ENCODE measurements at regions not wholly inside any gene's neighbourhood (a gene's known extent, or its start where the extent isn't known, plus 50 kb on each side); places are given as distances from the start of the nearest gene placed in this dataset.

GRCh38 chr12:11553871-11554533 lies 95.5 kb upstream of the ETV6 start:
- WGBS (ENCODE audit: extremely low coverage, insufficient read length, low lambda C conversion rate) = no CpG with 5 or more reads among the region's 9 CpGs
- no peaks in the 10 kb centered on the region for H3K79me1 ChIP-seq (ENCODE audit: insufficient read depth, low read depth, low read length, poor library complexity, severe bottlenecking)
- no peak overlapping the region for H3K4me2 ChIP-seq (ENCODE audit: insufficient read depth, insufficient read length, low read length)
- H4K5ac ChIP-seq (ENCODE audit: insufficient read length, low read depth, low read length) = no peak overlapping the region
- no peak overlapping the region for H2AK5ac ChIP-seq (ENCODE audit: insufficient read length, low read length)
- no peak overlapping the region for H2BK12ac ChIP-seq (ENCODE audit: insufficient read length, low read depth, low read length)
- no peaks in the 10 kb centered on the region for H3K9me3 ChIP-seq (ENCODE audit: control insufficient read depth, low read depth, low read length)
- no peak overlapping the region for H2BK5ac ChIP-seq (ENCODE audit: insufficient read length, low read length)
- H4K91ac ChIP-seq (ENCODE audit: insufficient read length, low read depth, low read length) = no peak overlapping the region
- no peaks in the 10 kb centered on the region for H3K9me3 Mint-ChIP-seq
- H3K4me1 Mint-ChIP-seq = peaks cover 7 to 14% of the 10 kb centered on the region in 2 experiments
- no peak overlapping the region for H2BK20ac ChIP-seq (ENCODE audit: low read depth, low read length, poor library complexity, severe bottlenecking)
- peak; percentile 71 for DNase-seq
- no peaks in the 10 kb centered on the region for H3K27me3 Mint-ChIP-seq (ENCODE audit: low read depth)
- H3K4me3 Mint-ChIP-seq = no peak overlapping the region
- H3K4ac ChIP-seq (ENCODE audit: low read depth, low read length) = no peak overlapping the region
- no peak overlapping the region for H3K14ac ChIP-seq (ENCODE audit: insufficient read depth, low read length)
- peaks cover 6% of the 10 kb centered on the region; the same call in 1 of the 2 replicates for H3K4me1 ChIP-seq (ENCODE audit: insufficient read depth, low read length)
- H3K18ac ChIP-seq (ENCODE audit: insufficient read length, low read depth, low read length) = no peak overlapping the region
- H3K36me3 Mint-ChIP-seq (ENCODE audit: insufficient read depth in 1 of 3, low read depth in 3 of 3) = no peaks in the 10 kb centered on the region
- no peak overlapping the region for H3T11ph ChIP-seq (ENCODE audit: low read length)
- no peak overlapping the region for H3K23ac ChIP-seq (ENCODE audit: insufficient read length, low read depth, low read length)
- H2AFZ ChIP-seq (ENCODE audit: low read length) = no peak overlapping the region
- H4K8ac ChIP-seq (replicated peaks; ENCODE audit: insufficient read length, low read depth, low read length) = no peak overlapping the region
- H2BK120ac ChIP-seq (ENCODE audit: low read depth, low read length, poor library complexity, severe bottlenecking) = no peak overlapping the region
- H2BK15ac ChIP-seq (ENCODE audit: low read depth, low read length) = no peak overlapping the region
- no peaks in the 10 kb centered on the region for H3K27me3 ChIP-seq (ENCODE audit: insufficient read depth, low read length)
- TF ChIP-seq CTCF (conservative IDR thresholded peaks at IDR 0.05) = peak; percentile 74
- no peak overlapping the region for H3K27ac Mint-ChIP-seq
- H3K56ac ChIP-seq (ENCODE audit: insufficient read length, low read depth, low read length) = no peak overlapping the region
- H3K23me2 ChIP-seq (ENCODE audit: insufficient read length, low read depth, low read length, poor library complexity, severe bottlenecking) = no peaks in the 10 kb centered on the region
- no peak overlapping the region for H3K9ac ChIP-seq (ENCODE audit: extremely low read depth, insufficient read length, low read length)
- H4K20me1 ChIP-seq (ENCODE audit: control insufficient read depth, insufficient read depth, insufficient read length) = no peaks in the 10 kb centered on the region
- H3K79me2 ChIP-seq (ENCODE audit: insufficient read depth, low read length) = no peaks in the 10 kb centered on the region
- no peak overlapping the region for H3K27ac ChIP-seq (ENCODE audit: insufficient read length, low read depth, low read length)
